HG02885 (cell line): ENCODE measurements at regions not wholly inside any gene's neighbourhood (a gene's known extent, or its start where the extent isn't known, plus 50 kb on each side); places are given as distances from the start of the nearest gene placed in this dataset.

ENCODE experiments used
- ATAC-seq: cut with Tn5 transposase; IDR thresholded peaks from one replicate; pipeline ENCODE4 v1.9.1; 2021; ENCODE audit warnings: mild to moderate bottlenecking; ENCODE audit not compliant: unreplicated experiment, poor library complexity

DNA sequence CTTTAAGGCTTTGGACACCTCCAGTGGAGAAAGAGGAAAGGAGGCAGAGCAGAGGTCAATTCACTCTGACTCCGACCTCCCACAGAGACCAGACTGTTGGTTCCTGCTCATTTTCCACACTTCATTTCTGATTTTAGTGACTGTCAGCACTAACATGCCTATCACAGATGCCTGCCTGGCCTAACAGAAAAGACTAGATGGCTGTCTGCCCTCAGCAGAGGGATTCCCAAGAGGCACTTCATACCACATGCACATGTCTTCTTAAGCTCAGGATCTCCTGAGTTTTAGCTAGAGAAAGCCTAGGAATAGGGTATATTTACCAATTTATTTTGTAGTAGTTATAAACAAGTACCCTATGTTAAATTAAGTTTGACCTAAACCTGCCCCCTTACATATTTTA is 336.0 kb downstream of the ENC1 start:
- no peak for ATAC-seq

DNA sequence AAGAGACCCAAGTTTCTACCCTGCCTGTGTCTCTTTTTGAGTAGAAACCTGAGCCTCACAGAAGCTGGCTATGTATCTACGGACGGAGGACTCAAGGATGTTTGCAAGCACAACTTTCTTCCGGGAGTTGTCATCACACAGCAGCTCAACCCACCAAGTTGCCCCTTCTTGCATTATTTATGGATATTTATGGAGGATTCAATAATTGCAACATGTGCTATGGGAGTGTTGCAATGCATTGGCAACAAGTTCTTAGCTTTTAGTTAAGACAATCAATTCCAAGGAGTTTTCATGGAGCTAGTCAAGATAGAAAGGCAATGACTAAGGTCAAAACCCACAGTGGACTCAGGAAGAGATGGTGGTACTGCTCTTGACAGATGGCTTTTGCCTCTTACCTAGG is 336.9 kb downstream of the ENC1 start:
- ATAC-seq = no peak

DNA sequence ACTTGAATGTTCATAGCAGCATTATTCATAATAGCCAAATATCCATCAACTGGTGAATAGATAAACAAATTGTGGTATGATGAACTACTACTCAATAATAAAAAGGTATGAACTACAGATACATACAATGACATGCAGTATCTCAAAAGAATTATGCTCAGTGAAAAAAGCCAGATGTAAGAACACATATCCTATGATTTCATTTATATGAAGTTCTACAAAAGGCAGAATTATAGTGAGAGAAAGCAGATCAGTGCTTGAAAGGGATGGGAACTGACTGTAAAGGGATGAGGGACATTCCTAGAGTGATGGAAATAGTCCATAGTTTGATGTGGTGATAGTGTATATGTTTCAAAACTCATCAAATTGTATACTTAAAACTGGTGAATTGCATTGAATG is 339.0 kb downstream of the ENC1 start:
- ATAC-seq = no peak

DNA sequence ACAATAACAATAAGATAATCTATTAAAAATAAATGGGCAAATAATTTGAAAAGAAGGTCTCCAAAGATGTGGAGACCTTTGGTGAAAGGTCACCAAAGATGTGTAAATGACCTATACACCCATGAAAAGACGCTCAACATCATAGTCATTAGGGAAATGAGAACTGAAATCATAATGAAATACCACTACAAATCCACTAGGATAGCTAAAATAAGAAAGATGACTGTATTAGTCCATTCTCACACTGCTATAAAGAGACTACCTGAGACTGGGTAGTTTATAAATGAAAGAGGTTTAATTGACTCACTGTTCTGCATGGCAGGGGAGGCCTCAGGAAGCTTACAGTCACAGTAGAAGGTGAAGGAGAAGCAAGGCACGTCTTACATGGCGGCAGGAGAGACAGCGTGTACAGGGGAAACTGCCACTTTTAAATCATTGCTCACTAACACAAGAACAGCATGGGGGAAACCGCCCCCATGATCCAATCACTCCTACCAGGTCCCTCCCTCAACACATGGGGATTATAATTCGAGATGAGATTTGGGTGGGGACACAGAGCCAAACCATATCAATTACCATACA is 339.6 kb downstream of the ENC1 start:
- no peak for ATAC-seq

DNA sequence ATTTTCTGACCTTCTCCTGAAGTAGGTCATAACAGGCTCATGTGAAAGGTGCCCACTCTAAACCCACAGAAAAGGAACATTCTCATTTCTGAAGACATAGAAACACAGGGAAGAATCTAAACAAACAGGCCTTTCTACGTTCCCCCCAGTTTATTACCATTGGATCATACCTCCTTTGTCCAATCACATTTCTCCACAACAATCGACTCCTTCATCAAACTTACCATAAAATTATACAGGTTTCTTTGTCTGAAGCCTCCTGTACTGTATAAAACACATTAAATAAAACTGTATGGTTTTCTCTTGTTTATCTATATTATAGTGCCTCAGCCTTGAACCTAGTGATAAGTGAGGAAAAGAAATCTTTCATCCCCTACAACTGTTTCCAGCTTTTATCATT is 340.7 kb downstream of the ENC1 start:
- no peak for ATAC-seq

DNA sequence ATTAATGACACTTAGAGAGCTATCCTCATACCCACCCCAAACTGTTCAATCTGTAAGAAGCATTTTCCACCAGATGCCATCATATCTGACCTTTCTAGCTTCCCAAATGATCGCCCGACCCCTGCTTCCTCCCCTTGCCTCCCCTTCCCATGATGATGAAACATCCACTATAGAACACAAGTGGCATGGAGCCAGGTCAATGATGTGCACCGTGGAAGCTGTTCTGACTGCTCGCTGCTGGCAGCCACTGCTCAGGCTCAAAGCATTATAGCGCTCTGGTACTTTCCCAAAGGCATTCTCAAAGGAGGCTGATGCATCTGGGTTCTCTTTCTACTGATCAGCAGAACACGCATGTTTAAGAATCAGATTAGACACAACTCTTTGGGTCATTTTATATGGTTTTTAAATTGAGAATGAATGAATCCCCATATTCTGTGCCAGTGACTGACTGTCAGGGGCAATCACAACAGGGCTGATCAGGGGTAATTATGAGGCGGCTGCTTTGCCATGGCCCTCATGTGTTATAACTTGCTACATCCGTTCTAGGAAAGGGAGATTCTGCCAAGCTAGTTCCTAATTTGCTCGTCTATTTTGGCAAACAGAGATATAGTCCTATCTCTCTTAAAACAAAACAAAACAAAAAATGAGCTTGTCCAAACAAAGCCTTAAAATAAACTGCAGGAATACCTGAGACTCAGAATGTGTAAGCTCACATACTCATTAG is 343.7 kb downstream of the ENC1 start:
- ATAC-seq = no peak

DNA sequence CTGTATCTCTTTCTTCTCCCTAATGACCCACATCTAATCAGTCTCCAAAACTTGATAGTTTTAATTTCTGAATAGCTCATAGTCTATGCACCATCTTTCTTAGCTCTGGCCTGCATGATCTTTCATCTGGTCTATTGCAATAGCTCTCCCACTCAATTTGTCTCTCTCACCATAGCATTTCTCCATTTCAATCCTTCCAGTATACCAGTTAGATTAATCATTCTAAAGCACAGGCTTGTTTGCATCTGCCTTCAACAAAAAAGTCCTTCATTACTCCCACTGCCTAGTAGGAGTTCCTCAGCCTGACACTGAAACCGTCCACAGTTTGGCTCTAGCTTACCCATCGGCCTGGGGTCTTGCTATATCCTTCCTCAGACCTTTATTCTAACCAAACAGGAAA is 344.9 kb downstream of the ENC1 start:
- ATAC-seq = no peak

DNA sequence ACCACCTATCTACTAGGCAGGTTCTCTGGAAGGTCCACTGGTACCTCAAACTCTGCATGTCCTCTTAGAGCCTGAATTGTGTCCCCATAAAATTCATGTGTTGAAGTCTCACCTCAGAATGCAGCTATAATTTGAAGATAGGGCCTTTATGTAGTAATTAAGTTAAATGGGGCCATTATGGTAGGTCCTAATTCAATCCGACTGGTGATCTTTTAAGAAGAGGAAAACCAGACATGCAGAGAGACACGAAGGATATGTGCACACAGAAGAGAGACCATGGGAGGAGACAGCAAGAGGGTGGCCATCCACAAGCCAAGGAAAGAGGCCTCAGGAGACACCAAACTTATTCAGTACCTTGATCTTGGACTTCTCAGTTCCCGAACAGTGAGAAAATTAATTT is 345.4 kb downstream of the ENC1 start:
- ATAC-seq = no peak

DNA sequence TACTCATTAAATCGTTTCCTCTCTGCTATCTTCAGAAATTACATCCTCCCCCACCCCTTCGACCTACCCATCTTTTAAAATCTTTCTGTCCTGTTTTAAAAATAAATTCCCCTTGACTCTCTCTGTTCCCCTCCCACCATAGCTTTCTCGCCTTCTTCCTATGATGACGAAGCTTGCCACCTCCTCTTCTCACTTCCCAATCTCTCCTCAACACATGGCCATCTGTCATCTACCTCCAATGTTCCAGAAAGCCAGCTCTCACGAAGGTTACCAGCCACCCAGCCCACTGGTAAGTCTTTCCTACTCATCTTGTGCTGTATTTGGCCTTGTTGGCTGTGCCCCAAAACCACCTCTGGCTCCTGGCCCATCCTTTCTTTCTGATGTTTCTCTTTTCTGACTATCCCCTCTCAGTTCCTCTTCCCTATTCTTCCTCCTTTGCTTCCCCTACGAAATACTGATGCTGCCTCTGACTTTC is 346.3 kb downstream of the ENC1 start:
- ATAC-seq = peak; percentile 51

DNA sequence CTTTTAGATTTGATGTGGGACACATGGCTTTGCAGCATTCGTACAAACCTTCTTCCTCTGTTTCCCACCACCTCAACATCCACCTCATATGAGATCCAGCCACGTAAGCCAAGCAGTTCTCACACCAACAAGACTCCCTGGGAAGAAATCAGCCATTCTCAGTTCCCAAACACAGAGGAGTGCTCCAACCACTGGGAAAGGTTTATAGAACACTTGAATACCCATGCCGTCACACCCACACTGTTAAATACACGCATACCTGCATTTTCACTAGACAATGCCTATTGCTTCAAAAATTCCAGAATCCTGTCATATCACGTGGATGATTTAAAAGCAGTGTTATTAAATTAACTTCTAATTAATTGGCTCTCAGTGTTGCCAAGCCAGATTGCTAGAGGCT is 347.3 kb downstream of the ENC1 start:
- ATAC-seq = no peak

DNA sequence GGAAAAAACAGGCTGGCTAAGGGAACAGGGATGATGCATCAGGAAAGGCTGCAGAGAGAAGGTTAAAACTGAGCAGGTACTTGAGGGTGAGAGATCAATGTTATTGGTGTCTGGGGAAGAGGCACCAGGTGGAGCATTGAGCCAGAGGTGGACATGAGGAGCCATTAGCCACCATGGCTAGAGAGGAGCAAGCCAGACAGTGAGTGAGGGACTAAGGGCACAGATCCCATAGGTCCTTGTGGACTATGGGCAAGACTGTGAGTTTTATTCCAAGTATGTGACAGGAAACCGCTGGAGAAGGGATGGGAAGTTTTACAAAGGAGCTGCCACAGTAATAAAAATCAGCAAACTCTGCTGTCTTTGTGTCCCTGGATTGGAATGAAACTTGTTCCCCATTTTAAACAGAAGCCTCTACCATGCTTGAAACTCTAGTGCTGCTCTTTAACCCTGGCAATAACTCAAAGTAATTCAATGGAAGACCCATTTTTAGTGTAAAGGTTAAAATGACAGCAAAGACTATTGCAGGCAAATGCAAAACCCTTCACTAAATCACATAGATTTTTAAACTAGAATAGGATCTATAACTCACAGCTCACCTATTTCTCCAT is 349.8 kb downstream of the ENC1 start:
- no peak for ATAC-seq

DNA sequence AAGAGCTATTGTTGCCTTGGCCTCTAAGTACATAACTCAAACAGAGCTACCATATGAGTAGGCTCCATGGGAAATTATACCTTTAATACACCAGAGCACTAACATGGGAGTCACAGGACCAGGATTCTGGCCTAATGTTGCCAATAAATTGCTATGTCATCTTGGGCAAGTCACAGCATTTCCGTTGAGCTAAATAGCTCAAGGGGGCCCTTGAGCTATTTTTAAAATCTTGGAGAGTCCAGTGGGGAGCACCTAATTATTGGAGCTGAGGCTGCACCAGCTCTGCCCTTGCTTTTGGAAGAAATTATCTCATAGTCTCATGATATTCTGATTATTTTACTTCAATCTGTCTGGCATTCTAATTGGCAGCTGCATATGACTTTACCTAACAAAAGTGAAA is 350.8 kb downstream of the ENC1 start:
- ATAC-seq = no peak

DNA sequence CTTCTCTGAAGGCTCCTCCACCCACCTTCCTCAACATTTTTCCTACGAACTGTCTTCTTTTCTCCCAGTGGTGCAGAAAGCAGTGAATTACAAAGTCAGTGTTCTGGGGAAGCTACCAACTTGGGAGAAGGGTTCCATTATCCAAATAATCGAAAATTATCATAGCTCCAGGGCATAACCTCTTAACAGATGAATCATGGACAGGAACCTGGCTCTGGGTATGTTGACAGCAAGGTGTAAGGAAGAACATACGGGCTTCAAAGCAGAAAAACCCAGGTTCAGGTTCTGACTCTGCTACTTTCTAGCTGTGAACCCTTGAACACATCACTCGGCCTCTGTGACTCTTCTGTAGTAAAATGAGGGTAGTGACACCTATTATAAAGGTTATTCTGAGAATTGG is 351.3 kb downstream of the ENC1 start:
- no peak for ATAC-seq

DNA sequence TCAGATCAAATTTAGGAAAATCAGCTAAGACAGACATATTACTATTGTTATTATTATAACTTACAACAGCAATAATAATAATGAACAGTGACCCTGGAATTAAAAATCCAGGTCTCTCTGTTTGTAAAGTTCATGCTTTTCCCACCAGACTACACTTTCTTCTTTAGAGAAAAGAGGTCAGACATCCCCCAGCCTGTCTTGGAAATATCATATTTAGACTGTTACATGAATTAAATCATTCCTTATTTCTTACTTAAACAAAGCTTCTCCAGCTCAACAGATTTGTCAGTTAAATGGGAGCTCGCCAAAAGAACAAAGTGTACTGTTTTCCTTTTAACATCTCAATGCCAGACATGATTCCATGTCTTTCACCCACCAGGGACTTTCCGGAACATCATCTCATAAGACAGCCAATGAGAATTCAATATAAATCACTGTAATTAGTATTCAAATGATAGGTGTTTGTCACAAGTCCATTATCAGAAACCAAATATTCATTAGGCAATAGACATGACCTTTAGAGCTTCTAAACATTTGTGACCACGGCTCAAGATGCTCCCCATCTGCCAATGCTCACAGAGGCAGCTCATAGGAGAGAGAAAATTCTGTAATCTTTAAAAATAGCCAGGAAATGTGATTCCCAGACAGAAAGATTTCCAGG is 351.9 kb downstream of the ENC1 start:
- ATAC-seq = no peak

DNA sequence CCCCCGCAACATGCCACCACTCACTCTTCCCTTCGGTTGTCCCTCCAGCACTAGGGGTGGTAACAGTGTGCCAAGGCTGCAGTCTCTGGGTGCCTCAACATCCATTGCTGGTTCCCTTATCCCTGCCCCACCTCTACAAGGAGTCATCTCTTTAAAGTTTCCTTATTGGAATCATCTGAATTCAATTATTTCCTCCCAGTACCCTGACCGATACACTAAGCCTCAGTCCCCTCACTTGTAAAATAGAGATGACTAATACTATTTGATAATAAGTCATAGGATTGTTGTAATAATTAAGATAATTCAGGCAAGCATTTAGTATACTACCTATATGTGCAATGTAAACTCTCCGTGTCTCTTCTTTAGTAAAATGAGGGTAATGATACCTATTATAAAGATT is 352.5 kb downstream of the ENC1 start:
- no peak for ATAC-seq

DNA sequence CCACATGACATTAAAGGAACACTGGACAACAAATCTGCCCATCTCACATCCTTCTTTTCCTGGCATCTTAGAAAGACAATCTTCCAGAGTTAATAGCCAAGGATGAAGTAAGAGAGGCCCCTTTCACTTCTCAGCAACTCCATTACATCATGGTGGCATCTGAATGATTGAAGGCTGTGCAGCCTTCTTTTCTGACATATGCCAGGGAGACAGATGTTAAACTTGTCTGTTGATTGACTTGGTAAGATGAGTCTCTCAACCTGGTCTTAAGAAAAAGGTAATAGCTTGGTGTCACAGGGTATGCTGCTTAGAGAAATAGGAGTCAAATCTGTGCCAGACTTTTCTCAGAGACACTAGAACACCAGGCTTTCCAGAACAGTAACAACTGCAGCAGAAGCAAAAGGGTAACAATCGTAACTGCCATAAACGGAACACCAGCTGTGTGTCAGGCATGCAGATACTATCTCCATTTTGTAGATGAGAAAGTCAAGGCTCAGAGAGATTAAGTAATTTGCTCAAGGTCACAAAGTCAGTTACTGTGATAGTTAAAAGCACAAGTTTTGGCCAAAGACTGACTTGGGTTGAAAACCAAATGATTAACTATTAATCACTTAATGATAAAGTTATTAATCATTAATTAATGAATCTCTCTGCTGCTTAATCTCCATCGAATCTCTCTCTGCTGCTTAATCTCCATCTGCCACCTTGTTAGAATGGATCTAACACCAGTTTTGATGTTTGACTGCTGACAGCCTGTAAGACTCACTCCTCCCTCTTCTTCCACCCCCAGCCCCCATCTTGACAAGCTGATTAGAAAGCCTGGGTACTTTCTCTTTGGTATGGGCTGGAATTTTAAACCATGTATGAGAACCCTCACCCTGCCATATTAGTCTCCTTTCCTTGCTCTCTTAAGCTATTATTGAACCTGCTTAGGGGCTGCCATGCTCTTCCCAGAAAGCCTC is 353.5 kb downstream of the ENC1 start:
- ATAC-seq = no peak

DNA sequence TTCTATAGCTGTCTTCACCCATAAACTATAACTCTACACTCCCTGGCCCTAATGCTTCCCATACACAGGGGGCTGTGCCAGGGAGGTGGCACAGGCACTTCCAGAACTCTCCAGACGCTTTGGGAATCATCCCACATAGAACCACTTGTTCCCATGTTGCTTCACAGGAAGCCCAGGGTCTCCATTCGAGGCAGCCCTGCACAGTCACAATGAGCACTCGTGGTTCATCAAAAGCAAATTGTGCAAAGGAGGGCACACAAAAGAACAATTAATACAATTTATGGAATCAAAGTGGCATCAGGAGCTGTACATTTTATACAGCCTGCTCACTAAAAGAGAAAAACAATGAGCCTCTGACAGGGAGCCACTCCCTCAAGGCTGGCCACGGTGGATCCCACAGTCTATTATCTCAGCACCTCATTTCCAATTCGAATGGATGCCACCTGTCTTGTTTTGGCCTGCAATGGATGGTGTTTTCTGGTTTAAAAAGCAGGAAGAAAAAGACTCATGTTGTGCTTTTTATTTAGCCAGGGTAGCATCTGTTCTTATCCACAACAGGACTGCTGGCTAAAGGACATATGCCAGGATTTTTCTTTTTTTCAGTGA is 354.8 kb downstream of the ENC1 start:
- ATAC-seq = no peak

DNA sequence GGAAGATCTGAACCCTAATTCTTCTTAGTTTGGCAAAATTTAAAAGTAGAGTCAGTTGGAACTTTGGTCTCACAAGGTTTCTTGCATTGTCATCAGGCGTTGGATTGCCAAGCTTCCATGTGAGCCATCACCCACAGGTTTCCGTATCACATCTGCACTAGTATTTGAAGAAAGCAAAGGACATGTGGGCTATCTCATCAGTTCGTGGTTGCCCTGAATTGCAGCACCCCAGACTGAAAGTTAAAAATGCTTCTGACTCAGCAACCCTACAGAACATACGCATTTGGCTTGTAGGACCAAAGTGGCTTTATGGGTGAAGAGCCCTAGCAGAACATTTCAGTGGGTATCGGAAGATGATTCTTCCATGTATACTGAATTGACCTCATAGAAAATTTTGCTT is 358.0 kb downstream of the ENC1 start:
- no peak for ATAC-seq

DNA sequence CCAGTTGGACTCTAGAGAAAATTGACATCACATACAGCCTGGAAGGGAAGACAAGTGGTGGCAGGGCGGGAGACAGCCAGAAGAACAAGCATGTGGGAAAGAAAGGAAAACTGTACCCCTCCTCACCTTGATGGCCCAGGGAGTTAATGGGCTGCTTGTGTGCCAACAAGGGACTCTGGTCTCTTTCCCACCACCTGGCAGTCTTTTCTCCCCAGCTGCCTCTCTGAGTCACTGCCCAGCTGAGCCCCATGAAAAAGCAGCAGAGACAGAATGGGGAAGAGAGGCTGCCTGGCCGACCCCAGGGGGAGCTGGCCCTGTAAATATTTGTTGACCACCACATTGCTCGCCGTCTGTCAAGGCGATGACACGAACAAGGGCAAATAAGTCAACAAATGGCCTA is 359.4 kb downstream of the ENC1 start:
- no peak for ATAC-seq

DNA sequence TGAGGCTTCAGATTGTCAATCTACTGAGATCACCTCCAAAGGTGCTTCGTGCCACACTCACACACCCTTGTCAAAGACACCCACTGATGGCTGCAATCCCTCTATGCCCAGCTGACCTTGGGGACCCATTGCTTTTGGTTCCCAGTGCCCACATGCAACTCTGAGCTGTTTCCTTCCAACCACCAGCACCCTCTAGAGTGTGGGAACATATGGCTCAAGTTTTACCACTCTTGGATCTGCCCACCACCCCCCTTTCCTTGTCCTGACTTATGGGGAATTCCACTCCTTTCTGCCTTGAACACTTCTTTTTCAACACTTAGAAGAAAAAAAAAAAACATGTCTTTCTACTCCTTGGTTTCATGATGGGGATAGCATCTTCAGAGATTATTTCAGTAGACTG is 360.2 kb downstream of the ENC1 start:
- ATAC-seq = no peak
